Cardiac muscle cell (in vitro differentiated cells and primary cell): ENCODE measurements at regions not wholly inside any gene's neighbourhood (a gene's known extent, or its start where the extent isn't known, plus 50 kb on each side); places are given as distances from the start of the nearest gene placed in this dataset.

Experiments used
- DNase-seq, 2 donors: peaks; one replicate each; pipeline versions ENCODE4 v3.0.0 to v3.0.0-alpha.2; 2010 to 2017; ENCODE audit warnings: low read depth in 1 of 2, low spot score in 1 of 2
- H3K27ac ChIP-seq: fragments of 200-600 bp; sonication (generic); 2 replicates; pipeline ENCODE4 v1.5.1; 2016
- H3K27me3 ChIP-seq: fragments of 200-600 bp; sonication (generic); 2 replicates; pipeline ENCODE4 v1.6.0; 2016; ENCODE audit warnings: control low read depth
- H3K36me3 ChIP-seq: fragments of 200-600 bp; sonication (generic); 2 replicates; pipeline ENCODE4 v1.5.1; 2016; ENCODE audit warnings: control low read depth
- H3K4me1 ChIP-seq: fragments of 200-600 bp; sonication (generic); 2 replicates; pipeline ENCODE4 v1.8.1; 2017; ENCODE audit warnings: low read depth, mild to moderate bottlenecking, mixed run types
- H3K4me3 ChIP-seq: fragments of 200-600 bp; sonication (generic); 2 replicates; pipeline ENCODE4 v1.5.1; 2016; ENCODE audit warnings: mild to moderate bottlenecking
- H3K9me3 ChIP-seq: fragments of 200-600 bp; sonication (generic); 2 replicates; pipeline ENCODE4 v1.5.1; 2017; ENCODE audit warnings: low read depth, mild to moderate bottlenecking, control low read depth
- TF ChIP-seq, protein P1 (sequence below): IDR thresholded peaks from 2 replicates; pipeline ENCODE4 v1.5.1; 2012; ENCODE audit warnings: low read depth, mild to moderate bottlenecking, low read length

DNA sequence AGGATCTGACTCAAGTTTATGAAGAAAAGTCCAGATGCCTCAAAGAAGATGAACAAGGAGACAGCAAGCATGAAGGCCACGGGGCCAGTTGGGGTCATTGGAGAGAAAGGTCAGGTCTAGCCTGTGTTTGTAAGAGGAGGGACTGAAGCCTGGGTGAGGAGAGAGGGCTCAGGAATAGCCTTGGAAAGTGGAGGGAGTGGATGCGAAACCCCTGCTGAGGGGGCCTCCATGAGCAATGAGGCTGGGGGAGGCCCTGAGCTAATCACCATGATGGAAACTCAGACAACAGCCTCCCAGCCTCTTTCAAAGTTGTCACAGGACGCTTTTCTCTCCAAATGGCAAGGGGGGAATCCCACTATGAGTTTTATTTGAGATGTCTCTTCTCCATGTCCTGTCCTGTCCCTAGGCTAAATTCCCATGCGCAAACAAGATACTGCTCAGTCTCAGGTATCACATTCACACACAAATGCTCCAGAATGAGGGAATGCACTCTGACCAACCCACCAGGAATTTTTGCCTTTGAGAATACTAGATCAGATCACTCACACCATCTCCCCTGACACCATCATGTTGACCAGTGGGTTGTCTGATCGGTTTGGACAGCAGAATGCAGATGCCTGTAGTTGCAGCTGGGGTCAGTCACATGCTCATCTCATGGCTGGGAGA lies 51.3 kb upstream of the TOP3B start:
- Histone ChIP-seq H3K9me3 (no peaks in the 10 kb centered on the region), H3K4me3 (no peak overlapping the region), H3K36me3 (no peaks in the 10 kb centered on the region), H3K27me3 (peaks cover 61% of the 10 kb centered on the region), H3K4me1 (peaks cover 4% of the 10 kb centered on the region), H3K27ac (no peak overlapping the region)
- DNase-seq, result no peak
- TF ChIP-seq, protein P1, sequence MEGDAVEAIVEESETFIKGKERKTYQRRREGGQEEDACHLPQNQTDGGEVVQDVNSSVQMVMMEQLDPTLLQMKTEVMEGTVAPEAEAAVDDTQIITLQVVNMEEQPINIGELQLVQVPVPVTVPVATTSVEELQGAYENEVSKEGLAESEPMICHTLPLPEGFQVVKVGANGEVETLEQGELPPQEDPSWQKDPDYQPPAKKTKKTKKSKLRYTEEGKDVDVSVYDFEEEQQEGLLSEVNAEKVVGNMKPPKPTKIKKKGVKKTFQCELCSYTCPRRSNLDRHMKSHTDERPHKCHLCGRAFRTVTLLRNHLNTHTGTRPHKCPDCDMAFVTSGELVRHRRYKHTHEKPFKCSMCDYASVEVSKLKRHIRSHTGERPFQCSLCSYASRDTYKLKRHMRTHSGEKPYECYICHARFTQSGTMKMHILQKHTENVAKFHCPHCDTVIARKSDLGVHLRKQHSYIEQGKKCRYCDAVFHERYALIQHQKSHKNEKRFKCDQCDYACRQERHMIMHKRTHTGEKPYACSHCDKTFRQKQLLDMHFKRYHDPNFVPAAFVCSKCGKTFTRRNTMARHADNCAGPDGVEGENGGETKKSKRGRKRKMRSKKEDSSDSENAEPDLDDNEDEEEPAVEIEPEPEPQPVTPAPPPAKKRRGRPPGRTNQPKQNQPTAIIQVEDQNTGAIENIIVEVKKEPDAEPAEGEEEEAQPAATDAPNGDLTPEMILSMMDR, result no peak

DNA sequence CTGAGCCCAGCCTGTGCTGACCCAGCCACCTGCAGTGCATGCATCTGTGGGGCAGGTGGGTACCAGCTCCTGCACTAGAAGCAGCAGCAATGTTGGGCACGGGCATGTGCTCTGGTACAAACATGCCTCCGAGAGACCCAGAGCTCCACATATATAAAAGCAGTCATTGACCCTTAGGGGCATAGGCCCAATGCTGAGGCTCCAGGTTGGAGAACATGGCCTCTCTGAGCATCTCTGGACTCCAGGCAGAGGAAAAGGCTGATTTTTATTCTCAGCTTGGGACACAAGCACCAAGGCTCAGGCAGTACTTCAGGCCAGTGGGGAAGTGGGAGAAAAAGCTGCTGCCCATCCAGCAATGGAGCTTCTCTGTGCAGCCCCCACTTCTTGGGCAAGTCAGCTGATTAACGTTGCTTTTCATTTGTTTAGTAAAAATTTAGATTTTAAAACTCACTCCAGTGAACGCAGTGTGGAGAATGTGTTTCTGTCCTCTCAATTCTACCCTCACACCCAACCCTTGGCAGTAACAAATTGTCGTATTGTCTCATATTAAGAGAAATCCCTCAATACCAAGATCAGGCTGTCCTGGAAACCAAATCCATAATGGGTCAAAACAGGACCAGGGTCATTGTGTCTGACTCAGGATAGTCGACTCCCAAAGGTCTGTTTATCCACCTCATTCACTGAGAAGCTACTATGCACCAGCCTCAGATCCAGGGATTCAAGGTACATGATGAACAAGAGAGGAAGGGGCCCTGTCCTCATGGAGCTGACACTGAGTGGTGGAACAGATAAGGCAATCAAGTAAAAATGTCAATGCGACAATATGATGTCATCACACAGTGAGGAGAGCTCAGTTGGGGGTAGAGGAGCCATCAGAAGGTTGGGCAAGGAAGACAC lies 50.6 kb upstream of the TOP3B start:
- Histone ChIP-seq H3K4me3 (no peak overlapping the region), H3K27ac (no peak overlapping the region), H3K27me3 (peaks cover 53% of the 10 kb centered on the region), H3K36me3 (no peaks in the 10 kb centered on the region), H3K4me1 (peaks cover 4% of the 10 kb centered on the region), H3K9me3 (no peaks in the 10 kb centered on the region)
- TF ChIP-seq, protein P1, result no peak
- no peak for DNase-seq

DNA sequence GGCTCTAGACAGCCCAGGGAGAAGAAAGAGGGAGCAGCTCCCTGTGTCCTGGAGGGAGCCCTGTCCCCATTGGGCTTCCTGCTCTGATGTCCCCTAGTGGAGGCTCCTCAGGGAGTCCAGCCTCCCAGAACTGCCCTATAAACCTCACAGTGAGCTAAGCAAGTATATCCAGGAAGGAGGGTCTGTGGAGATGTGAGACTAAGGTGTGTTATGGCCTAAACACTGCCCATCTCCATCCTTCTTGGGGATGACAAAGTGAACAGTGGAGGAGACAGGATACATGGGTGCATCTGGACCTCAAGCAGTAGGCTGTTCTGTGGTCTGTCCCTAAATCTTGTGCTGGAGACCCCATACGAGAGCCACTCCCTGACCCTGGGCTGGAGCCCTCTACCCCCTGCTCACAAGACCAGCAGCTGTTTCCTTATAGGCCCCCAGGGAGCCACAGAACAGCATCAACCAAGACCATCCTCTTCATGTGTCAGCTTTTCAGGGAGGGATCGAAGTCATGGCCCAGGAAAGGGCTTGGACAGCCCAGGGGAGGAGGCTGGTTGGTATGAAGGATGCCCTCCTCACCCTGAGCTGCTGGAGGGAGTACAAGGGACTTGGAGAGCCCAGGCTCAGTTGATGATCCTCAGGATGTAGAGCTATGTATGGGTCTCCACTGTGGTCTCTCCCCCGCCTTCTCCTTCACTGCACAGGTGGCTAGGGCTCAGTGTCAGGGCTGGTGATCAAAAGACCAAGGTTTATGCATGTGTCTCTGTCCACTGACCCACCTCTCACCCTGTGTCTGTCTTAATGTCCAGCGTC lies 49.7 kb upstream of the TOP3B start:
- TF ChIP-seq, protein P1, result no peak
- H3K4me3 ChIP-seq, result no peak overlapping the region
- peaks cover 50% of the 10 kb centered on the region for H3K27me3 ChIP-seq
- H3K9me3 ChIP-seq, result no peaks in the 10 kb centered on the region
- no peaks in the 10 kb centered on the region for H3K36me3 ChIP-seq
- DNase-seq, result no peak
- no peak overlapping the region for H3K27ac ChIP-seq
- H3K4me1 ChIP-seq, result peaks cover 4% of the 10 kb centered on the region
